HG02884 (cell line): ENCODE measurements at regions not wholly inside any gene's neighbourhood (a gene's known extent, or its start where the extent isn't known, plus 50 kb on each side); places are given as distances from the start of the nearest gene placed in this dataset.

Experiments used
- ATAC-seq: cut with Tn5 transposase; IDR thresholded peaks from one replicate; pipeline ENCODE4 v1.9.1; 2021; ENCODE audit warnings: mild to moderate bottlenecking, moderate library complexity; ENCODE audit not compliant: unreplicated experiment

- ATAC-seq, result no peak
Observed at GRCh38 chr2:4455486-4456155, 752.2 kb downstream of the DCDC2C start.

- no peak for ATAC-seq
Observed at GRCh38 chr2:4464634-4465266, 761.4 kb downstream of the DCDC2C start.

DNA sequence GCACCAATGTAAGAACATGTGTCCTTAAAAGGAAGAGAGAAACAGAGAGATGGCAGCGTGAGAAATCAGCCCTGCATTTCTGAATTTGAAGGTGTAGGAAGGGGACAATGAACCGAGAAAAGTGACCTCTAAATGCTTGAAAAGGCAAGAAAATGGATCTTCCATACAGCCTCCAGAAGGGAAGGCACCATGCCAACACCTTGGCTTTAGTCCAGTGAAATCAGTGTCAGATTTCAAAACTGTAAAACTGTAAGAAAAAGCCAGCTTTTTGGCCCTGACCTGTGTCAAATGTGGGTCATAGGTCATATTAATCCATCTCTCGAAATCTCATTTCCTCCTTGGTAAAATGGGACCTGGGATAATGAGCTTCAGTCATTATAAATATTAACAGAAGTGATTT is 762.3 kb downstream of the DCDC2C start:
- ATAC-seq, result no peak

DNA sequence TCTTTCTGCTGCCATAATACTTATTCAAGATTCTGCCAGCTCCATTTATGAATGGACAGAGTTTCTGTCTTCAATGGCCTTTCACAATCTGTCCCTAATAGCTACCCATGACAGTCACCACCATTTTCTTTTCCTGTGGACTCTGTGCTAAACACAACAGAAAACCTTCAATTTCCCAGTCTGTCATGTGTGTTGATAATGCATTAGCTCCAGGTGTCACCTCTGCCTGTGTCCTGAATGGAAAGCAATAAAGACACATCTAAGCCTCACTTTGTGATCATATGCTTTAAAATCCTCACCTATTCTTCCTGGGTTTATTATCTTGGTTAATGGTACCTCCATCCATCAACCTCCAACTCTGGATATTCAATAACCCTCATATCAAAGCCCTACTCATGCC is 772.2 kb downstream of the DCDC2C start:
- ATAC-seq, result no peak

DNA sequence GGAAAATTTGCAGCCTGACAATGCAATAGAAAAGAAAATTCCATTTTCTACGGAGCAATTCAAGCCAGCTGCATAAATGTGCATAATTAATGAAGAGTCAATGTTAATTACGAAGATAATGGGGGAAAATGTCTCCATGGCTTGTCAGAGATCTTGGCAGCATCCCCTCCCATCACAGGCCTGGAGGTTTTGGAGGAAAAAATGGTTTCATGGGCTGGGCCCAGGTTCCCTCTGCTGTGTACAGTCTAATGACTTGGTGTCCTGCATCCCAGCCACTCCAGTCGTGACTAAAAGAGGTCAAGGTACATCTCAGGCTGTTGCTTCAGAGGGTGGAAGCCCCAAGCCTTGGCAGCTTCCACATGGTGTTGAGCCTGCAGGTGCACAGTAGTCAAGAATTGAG is 779.7 kb downstream of the DCDC2C start:
- ATAC-seq, result no peak

GRCh38 chr2:4486971-4487370 is 783.6 kb downstream of the DCDC2C start:
- no peak for ATAC-seq

DNA sequence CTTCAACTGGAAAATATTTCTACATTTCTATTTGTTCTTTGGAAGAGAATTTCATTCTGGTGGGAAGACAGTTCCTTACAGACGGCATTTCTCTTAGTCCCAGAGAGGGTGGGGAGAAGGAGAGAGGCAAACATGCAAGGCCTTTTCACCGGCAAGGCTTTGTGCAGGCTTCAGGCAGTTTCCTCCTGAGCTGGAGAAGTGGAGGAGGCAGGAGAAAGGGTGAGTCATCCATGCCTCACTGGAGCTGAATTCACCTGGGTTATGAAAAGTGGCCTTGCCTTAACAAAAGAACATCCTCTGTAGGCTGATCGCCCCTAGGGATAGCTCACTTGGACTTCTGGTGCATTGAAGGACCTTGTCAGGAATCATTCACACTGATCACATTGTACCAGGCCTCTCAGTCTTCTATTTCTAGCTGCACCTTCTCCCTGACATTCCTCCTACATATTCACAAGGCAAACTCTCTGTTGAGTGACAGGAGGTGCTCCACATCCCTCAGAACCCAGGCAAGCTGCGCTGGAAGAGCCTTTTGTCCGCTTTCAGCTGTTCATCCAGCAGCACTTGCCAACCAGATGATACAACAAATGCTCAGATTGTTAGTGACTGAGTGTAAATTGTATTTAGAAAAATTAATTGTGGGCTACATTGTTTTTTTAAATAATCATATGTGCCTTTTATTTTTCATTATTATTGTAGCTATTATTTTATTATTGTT is 796.1 kb downstream of the DCDC2C start:
- no peak for ATAC-seq

- ATAC-seq, result no peak
Observed at GRCh38 chr2:4501525-4501924, 798.1 kb downstream of the DCDC2C start.

- ATAC-seq, result no peak
Observed at GRCh38 chr2:4502230-4502843, 799.0 kb downstream of the DCDC2C start.

DNA sequence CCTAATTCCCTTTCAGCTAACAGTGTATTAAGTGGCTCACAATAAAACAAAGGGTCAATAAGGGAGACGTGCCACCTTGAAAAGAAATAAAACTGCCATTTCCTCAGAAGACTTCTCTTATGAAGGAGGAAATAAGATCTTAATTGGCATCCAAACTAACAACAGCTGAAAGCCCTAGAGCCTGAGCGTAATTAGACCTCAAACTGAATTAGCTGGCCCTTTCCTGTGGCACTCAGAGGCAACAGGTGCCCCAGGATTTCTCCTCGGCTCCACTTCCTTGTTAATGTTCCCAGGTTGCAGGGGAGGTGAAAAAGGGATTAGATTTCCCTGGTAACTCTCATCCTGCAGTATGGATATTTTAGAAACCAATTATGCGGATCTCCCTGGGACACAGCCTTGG is 804.3 kb downstream of the DCDC2C start:
- no peak for ATAC-seq

DNA sequence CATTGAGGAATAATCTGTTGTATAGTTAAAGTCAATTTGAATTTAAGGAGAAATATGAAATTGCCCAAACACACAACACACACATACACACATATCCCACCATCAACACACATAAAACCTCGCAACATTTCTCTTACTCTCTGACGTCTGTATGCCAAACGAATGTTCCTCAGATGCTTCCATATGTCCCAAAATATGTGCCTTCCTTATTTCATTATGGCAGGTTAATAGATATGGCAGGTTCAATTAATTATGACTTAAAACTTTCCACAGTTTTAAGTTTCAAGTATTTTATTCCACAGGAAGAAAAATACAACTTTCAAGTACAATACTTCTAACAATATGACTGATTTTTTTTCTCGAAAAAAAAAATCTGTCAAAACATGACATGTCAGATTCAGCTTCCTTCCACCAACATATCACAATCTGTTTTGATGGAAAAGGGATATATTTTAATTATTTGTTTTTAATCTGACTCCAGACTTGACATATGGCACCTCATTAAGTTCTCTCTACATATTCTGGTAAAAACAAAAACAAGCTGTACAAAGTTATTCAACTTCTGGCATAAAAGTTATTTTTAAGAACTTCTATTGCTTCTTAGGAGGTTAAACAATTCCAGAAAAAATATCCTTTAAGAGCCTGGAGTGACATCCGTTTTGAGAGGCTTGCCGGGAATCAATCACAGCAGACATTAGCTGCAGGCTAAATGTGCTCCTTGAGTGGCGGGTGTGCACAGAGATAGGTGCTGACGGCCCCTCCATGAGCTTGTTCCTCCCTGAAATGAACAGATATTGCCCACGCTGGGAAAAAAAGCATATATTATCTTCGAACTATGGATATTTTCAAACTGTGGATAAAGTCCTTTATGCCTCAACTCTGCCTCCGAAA is 812.7 kb downstream of the DCDC2C start:
- ATAC-seq, result no peak

GRCh38 chr2:4518596-4518995 is 815.2 kb downstream of the DCDC2C start:
- ATAC-seq, result no peak

DNA sequence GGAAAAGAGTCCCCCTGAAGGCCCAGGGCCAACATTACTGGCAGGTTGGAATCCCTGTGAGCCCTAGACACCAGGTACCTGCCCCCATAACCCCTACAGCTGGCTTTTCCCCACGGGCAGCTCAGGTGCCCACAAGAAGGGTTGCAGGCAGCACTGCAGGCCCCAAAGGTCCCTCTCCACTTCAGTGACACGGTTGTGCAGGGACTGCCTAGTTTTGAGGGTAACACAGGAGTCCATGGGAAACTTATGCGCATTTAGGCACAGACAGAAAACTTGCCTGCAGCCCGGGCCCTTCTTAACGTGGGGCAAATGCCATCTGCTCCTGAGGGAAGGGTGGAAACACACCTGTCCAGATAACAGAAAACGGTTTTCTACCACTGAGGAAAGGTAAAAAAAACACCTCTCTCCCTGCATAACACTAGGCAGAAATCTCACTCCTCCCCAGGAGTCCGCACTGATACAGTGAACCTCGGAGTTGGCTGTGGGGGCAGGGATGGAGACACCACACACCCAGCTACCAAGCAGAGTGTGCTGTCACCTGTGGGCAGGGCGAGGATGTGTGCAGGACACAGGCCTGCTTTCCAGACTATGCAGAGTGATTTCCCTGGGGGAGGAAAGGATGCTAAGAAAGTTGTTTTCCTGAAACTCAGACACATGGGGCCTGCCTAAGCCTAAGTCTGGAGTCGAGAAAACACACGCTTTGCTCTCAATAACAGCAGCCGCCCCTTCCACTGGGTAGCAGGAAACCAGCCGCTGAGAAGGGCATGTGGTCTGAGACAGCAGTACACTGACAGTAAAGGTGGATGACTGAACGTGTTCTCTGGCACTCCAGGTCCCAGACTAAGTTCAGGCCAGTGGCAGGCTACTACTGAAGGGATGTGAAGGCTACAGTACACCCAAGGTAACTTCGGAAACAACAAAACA is 819.4 kb downstream of the DCDC2C start:
- ATAC-seq, result no peak

- no peak for ATAC-seq
Observed at GRCh38 chr2:4527416-4527815, 824.0 kb downstream of the DCDC2C start.

GRCh38 chr2:4528246-4528645 is 824.9 kb downstream of the DCDC2C start:
- no peak for ATAC-seq

DNA sequence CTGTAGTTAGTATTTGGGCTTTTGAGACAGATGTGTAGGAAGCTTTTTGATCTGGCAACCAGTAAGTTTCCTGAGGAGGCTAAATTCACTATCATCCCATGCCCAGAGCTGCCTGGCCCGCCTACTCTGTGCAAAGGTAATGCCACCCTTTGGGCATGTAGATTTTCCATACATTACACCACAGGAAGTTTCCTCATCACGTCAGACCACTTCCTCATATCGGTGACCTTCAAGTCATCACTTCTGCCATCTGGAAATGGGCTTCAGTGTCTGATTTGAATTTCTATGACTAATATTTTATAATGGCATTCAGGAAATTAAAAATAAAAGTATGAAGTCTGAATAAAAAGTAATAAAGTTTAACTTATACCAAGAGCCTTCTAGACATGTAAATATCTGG is 825.4 kb downstream of the DCDC2C start:
- ATAC-seq, result no peak

- ATAC-seq, result no peak
Observed at GRCh38 chr2:4529738-4530137, 826.4 kb downstream of the DCDC2C start.

DNA sequence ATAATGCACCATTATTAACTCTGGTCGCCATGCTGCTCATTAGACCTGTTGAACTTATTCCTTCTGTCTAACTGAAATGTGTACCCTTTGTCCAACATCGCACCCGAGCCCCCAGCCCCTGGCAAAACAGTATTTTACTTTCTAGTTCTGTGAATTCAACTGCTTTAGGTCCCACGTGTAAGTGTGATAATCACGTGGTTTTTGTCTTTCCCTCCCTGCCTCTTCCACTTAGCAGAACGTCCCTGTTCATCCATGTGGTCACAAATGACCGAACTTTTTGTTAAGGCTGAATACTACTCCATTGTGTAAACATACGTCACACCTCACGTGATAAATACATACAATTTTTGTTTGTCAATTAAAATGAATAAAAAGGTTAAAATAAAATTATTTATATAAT is 826.9 kb downstream of the DCDC2C start:
- no peak for ATAC-seq

DNA sequence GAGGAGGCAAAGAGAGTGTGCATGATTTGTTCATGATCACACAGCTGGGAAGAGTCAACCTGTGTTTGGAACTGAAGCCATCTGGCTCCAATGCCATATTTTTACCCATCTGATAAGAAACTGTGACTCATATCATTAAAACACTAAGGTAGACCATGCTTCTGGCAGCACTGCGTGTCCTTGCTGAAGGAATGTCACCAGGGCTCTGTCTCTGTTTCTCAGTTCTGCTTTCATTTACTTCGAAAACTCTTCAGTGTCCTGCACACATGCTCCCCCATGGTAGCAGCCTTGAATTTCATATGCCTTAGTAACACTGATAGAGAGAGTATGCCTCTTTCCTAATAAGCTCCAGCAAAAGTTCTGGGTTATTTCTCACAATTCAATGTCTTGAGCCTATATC is 830.4 kb downstream of the DCDC2C start:
- no peak for ATAC-seq

DNA sequence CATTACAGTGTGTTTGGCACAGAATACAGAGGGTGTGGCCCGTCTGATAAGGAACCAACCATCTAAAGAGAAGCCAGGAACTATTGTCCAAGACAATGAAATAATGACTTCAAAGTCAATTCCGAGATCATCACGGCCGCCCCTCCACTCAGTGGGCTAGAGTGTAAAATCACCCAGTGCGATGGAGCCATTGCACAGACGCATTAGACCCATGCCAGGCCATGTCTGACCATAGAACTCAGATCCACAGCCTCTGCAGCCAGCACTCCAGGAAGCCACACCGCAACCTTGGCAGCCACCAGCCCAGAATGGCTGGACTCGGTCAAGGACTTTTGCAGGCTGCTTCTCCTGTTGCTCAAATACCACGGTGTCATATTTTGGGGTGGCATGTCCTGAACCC is 835.7 kb downstream of the DCDC2C start:
- ATAC-seq, result no peak
